Muscle of arm (tissue), 1 donor: ENCODE measurements at regions not wholly inside any gene's neighbourhood (a gene's known extent, or its start where the extent isn't known, plus 50 kb on each side); places are given as distances from the start of the nearest gene placed in this dataset.
A peak's percentile ranks its signal among the peaks of the same experiment; 100 is the strongest.

Experiments
- DNase-seq: peaks from one replicate; pipeline ENCODE4 v3.0.0-alpha.2; 2013

- DNase-seq = no peak
Measured at GRCh38 chr14:26766726-26767125, 168.9 kb upstream of the NOVA1 start.

GRCh38 chr14:26773906-26774593, 176.2 kb upstream of the NOVA1 start:
- no peak for DNase-seq

- peak; percentile 56 for DNase-seq
Measured at GRCh38 chr14:26775765-26776563, 178.1 kb upstream of the NOVA1 start.

- DNase-seq = no peak
Measured at GRCh38 chr14:26791117-26791806, 193.4 kb upstream of the NOVA1 start.

GRCh38 chr14:26794731-26795130, 196.9 kb upstream of the NOVA1 start:
- DNase-seq = no peak

- no peak for DNase-seq
Measured at GRCh38 chr14:26808407-26808806, 210.6 kb upstream of the NOVA1 start.

GRCh38 chr14:26810631-26811030, 212.8 kb upstream of the NOVA1 start:
- DNase-seq = no peak

- DNase-seq = no peak
Measured at GRCh38 chr14:26811756-26812305, 214.0 kb upstream of the NOVA1 start.

- no peak for DNase-seq
Measured at GRCh38 chr14:26820138-26820537, 222.3 kb upstream of the NOVA1 start.

- no peak for DNase-seq
Measured at GRCh38 chr14:26820572-26820971, 222.7 kb upstream of the NOVA1 start.

GRCh38 chr14:26828741-26829140, 230.9 kb upstream of the NOVA1 start:
- DNase-seq = no peak

- no peak for DNase-seq
Measured at GRCh38 chr14:26833621-26834176, 235.9 kb upstream of the NOVA1 start.

GRCh38 chr14:26835979-26836570, 238.2 kb upstream of the NOVA1 start:
- no peak for DNase-seq

GRCh38 chr14:26839481-26839880, 241.6 kb upstream of the NOVA1 start:
- DNase-seq = no peak

- DNase-seq = no peak
Measured at GRCh38 chr14:26841326-26841725, 243.5 kb upstream of the NOVA1 start.

GRCh38 chr14:26841920-26842741, 244.3 kb upstream of the NOVA1 start:
- DNase-seq = peak; percentile 83

GRCh38 chr14:26845151-26845818, 247.5 kb upstream of the NOVA1 start:
- no peak for DNase-seq

- no peak for DNase-seq
Measured at GRCh38 chr14:26846388-26846787, 248.6 kb upstream of the NOVA1 start.

- no peak for DNase-seq
Measured at GRCh38 chr14:26849514-26849913, 251.7 kb upstream of the NOVA1 start.

GRCh38 chr14:26851793-26852192, 254.0 kb upstream of the NOVA1 start:
- DNase-seq = no peak
